HG03575 (cell line): ENCODE measurements at regions not wholly inside any gene's neighbourhood (a gene's known extent, or its start where the extent isn't known, plus 50 kb on each side); places are given as distances from the start of the nearest gene placed in this dataset.

Experiments
- ATAC-seq: cut with Tn5 transposase; IDR thresholded peaks from one replicate; pipeline ENCODE4 v1.9.1; 2021; ENCODE audit not compliant: unreplicated experiment, insufficient number of reproducible peaks, low FRiP score; ENCODE audit errors: extremely low read depth

- no peak for ATAC-seq
These were observed 881.8 kb downstream of the BRD1 start for GRCh38 chr22:48945621-48946458.

GRCh38 chr22:48944751-48945620 is 882.7 kb downstream of the BRD1 start:
- no peak for ATAC-seq

DNA sequence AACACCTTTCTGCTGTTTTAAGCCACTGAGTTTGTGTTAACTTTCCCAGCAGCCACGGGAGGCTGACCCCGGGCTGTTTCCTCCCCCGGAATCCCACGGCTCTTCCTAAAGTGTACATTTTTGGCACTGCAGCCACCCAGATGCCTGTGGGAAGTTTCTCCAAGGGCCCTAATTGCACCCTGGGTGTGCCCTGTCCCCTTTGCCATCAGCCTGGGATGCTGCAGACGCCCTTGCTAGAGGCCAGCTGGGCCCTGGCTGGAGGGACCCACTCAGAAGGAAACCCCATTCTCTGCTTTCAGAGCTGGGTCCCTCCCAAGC is 883.3 kb downstream of the BRD1 start:
- no peak for ATAC-seq

- no peak for ATAC-seq
These were observed 883.9 kb downstream of the BRD1 start for GRCh38 chr22:48943567-48944432.

DNA sequence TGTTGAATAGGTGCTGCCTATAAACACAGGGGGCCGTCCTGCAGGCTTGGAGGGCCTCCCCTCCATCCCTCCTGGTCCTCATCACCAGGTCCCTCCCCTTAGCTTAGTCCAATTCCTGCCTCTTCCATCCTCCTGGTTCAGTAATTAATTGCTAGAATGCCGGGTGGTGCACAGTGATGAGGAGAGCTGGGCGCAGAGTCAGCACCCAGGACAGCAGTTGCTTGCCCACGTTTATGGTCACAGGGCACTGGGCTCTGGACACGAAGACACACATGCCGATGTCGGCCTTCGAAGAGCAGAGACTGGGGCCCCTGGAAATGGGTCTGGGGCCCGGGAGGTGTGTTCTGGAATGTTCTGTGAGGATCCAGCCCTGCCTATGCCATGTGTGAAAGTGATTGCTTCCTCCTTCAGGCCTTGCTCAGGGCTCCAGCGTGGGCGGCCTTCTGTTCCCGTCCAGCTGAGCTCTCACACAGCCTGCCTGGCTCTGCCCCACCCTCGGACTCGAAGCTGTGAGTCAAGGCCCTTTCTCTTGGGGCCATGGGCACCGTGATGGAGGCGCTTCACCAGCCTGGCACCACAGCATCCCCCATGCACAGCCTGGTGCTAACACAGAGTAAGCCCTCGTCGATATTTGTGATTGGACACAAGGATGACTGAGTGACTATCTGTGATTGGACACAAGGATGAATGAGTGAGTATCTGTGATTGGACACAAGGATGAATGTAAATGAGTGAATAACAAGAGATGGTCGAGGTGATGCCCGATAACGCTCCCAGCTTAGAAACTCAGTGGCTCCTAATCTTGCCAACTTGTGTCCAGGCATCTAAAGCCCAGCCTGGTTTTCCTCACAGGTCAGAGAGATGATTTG is 884.7 kb downstream of the BRD1 start:
- no peak for ATAC-seq

DNA sequence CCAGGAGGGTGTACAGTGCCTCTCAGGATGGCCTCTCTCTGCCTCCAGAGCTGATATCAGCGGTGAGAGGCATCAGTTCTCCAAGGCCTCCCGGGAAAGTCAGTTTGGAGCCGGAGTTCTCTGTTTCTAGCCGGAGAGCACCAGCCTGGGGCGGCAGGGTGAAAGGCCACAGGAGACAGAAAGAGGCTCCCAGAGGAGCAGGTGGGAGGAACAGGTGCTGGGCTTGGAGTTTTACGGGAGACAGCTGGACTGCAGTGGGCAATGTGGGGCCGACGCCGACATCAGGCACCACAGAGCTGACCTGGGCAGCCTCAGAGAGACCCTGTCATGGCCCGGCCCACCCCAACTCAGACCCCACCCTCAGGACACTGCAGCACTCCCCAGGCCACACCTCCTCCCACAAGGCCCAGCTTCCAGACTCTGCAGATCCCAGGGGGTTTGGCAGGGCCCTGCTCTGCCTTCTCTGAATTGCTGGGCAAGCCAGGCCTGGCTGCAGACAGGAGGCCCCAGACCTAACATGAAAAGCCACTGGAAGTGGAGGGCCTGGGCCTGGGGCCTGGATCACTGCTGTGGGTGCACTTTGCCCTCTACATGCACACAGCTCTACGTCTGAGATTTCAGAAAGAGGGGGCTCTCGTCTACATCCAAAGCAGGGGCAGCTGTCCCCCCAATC is 885.6 kb downstream of the BRD1 start:
- no peak for ATAC-seq

- no peak for ATAC-seq
These were observed 886.4 kb downstream of the BRD1 start for GRCh38 chr22:48941033-48941902.

DNA sequence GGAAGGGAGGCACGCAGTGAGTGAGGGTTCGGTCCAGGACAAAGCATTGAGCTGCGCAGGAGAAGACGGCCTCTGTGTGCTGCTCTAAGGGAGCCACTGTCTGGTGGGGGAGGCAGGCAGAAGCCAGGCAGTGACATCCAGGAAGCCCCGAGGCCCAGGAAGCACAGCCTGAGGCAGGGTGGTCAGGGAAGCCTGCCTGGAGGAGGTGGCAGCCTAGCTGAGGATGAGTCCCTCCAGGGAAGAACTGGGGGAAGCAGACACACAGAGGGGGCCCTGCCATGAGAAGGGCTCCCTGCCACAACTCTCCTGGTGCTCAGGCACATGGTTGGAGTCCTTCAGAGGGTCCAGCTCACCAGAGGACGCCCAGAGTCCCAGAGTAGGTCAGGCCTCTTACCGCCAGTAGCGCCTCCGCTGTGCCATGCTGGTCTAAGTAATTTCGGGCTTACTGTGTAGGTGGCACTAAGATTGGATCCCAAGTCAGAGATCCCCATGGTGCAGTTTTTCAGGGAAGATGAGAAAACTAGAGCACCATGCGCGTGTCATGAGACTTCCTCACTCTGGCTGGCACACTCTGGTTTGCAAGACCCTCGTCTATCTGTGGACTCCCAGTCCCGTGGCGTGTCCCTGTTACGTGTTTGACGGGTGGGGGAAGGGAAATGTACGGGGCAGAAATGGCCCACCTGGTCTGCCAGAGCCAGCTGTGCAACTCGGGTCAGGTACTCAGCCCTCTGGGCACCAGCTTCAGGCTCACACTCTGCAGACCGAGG is 887.2 kb downstream of the BRD1 start:
- ATAC-seq: no peak

- no peak for ATAC-seq
These were observed 888.0 kb downstream of the BRD1 start for GRCh38 chr22:48939441-48940265.

DNA sequence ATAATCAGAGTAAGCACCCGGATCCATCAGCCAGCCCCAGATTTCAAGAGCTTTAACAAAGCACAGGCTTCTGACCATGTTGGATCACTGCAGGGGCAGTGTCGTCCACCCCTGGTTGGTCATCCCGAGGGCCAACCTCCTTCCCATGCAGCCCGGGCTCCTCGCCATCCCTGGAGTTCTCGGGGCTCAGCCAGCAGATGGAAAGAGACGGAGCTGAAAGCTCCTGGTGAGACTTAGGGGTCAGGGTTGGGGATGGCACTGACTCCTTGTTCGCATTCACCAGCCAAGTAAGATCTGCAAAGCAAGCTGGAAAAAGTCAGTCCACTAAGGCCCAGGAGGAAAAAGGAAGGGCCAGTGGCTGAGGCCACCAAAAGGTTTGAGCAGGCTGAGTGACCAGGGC is 888.9 kb downstream of the BRD1 start:
- no peak for ATAC-seq

DNA sequence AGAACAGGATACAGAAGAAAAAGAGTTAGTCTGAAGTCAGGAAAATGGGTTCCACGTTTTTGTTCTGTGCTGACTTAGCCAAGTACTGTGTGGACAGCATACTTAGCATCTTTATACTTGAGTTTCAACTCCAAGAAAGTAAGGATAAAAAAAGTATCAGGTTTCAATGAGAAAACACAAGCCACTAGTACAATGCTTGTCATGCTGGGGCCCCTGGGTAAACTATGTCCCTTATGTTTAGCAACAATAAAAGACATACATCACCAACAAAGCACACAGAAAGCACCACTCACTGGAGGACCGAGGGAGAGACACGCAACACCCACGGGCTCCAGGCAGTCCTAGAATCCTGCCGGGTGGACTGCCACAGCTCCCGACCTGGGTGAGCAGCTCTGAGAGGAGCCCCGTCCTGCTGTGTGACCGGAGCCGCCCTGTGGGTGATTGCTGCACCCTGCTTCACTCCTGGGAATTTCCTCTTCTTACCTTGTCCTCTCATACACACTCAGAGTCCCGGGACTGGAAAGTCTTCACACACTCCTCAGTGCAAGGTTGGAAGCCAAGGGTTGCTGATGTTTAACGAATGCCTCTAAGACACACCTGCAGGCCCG is 890.5 kb downstream of the BRD1 start:
- ATAC-seq: no peak

DNA sequence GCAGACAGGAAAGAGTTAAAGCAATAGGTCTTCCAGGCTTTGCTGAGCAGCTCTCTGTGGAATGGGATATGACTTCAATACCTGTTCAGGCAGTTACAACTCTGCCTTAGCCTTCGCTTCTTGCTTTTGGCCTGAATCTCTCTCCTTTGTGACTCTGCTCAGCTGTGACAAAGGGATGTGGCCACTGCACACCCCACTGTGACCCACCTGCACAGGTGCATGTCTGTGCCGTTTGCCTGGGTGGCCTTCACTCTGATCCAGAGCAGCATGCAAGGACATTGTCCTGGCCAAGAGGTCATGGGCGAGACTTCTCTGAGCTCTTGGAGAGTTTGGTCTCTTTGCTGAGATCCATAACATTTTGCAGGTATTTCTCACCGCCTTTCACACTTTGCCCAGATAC is 891.3 kb downstream of the BRD1 start:
- ATAC-seq: no peak

DNA sequence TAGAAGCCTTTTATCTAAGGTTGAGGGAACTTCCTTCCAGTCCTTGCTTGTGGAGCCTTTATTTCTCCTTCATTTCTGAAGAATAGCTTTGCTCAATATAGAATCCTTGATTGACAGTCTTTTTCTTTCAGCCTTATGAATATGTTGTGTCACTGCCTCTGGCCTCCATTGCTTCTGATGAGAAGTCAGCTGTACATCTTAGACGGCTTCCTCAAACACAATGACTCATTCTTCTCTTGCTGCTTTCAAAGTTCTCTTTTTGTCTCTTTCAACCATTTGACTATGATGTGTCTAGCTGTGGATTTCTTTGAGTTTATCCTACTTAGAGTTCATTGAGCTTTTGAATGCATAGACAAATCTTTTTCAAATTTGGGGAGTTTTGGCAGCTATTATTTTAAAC is 893.2 kb downstream of the BRD1 start:
- no peak for ATAC-seq

DNA sequence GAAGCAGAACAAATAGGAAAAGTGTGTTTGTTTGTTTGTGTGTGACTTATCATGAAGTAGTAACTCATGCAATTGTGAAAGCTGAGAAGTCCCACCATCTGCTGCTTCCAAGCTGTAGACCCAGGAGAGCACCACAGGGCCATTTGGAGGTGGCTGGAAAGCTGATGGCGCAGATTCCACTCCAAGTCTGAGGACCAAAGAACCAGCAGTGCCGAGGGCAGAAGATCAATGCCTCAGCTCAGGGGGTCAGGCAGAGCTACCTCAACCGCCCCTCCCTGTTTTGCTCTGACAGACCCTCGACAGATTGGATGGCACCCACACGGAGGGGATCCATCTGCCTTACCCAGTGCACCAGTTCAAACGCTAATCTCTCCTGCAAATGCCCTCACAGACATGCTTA is 896.2 kb downstream of the BRD1 start:
- ATAC-seq: no peak

DNA sequence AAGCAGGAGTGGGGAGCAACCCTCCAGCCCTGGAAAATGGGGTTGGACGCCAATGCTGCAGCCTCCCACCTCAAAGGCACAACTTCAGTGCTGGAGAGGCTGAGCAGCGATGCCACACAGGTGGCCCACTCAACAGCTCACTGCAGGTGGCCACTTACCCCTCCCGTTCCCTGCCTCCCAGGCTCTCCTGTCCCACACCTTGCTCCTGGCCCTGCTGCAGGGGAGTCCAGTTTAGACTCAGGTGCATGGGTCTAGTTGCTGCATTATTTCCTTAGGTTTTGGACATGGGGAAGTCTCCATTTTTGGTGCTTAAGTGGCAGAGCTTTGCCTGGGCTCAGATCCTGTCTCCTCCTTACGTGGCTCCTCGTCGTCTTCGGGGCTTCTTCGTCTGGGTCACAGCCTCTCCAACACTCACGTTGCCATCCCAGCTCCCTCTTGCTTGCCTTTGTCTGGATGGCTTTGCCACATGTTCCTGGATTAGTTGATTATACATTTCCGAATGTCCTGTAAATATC is 898.3 kb downstream of the BRD1 start:
- no peak for ATAC-seq
